Keratinocyte (primary cell): ENCODE measurements at regions not wholly inside any gene's neighbourhood (a gene's known extent, or its start where the extent isn't known, plus 50 kb on each side); places are given as distances from the start of the nearest gene placed in this dataset.

Source experiments
- EZH2 ChIP-seq: IDR thresholded peaks from one replicate; pipeline ENCODE4 v1.6.1; 2012; ENCODE audit warnings: inconsistent platforms, mild to moderate bottlenecking, low read length, moderate library complexity
- TF ChIP-seq, protein P1 (sequence below), 3 experiments: IDR thresholded peaks in 1 of 3; conservative IDR thresholded peaks in 1 of 3; optimal IDR thresholded peaks in 1 of 3; 2 replicates in 2 of 3; 3 replicates in 1 of 3; pipeline versions ENCODE3 to v1.5.1; 2011; ENCODE audit warnings: low read length in 3 of 3, mild to moderate bottlenecking in 3 of 3, moderate library complexity in 2 of 3, control low read depth in 1 of 3, inconsistent platforms in 1 of 3; ENCODE audit not compliant: insufficient read depth in 2 of 3; ENCODE audit errors: extremely low read depth in 1 of 3

DNA sequence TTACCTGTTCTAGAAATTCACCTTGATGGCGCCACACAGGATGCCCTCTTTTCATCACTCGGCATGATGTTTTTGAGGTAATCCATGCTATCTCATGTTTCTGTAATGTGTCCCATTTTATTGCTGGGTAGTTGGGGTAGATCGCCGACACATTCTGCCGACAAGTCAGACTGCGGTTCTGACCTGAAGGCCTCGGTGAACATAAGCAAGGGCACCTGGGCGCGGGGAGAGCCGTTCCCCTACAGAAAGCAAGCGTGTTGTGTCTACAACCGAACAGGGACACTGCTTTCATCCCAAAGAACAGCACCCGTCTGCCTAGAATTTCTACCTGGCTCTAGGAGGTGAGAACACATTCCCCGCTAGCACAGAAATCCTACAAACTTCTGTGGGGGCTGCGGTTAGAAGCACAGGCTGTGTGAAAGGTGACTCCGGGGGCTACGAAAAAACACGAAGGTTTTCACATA, 149.2 kb downstream of the PPIAL4G start:
- TF ChIP-seq, protein P1, sequence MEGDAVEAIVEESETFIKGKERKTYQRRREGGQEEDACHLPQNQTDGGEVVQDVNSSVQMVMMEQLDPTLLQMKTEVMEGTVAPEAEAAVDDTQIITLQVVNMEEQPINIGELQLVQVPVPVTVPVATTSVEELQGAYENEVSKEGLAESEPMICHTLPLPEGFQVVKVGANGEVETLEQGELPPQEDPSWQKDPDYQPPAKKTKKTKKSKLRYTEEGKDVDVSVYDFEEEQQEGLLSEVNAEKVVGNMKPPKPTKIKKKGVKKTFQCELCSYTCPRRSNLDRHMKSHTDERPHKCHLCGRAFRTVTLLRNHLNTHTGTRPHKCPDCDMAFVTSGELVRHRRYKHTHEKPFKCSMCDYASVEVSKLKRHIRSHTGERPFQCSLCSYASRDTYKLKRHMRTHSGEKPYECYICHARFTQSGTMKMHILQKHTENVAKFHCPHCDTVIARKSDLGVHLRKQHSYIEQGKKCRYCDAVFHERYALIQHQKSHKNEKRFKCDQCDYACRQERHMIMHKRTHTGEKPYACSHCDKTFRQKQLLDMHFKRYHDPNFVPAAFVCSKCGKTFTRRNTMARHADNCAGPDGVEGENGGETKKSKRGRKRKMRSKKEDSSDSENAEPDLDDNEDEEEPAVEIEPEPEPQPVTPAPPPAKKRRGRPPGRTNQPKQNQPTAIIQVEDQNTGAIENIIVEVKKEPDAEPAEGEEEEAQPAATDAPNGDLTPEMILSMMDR (optimal IDR thresholded peaks at IDR 0.05 in 1 of 3, IDR thresholded peaks at IDR 0.05 in 1 of 3, conservative IDR thresholded peaks at IDR 0.05 in 1 of 3; ENCODE audit: extremely low read depth in 1 of 3, insufficient read depth in 2 of 3, low read length in 3 of 3): no peak
- TF ChIP-seq EZH2: no peak
